Erythroblast (primary cell): ENCODE measurements at regions not wholly inside any gene's neighbourhood (a gene's known extent, or its start where the extent isn't known, plus 50 kb on each side); places are given as distances from the start of the nearest gene placed in this dataset.
"Not testable (repeated sequence)": the region's sequence is repeated elsewhere in the genome, so short reads cannot be mapped to it uniquely, and the experiment has no call there.

Source experiments
- DNase-seq, 2 experiments: peaks; one replicate each; lab custom pipeline; 2025; lab: John Stamatoyannopoulos, UW
- GATA1 ChIP-seq: IDR thresholded peaks from 2 replicates; pipeline ENCODE4 v1.6.1; 2011; ENCODE audit warnings: low read depth, mild to moderate bottlenecking, control low read depth, low read length, moderate library complexity
- POLR2A ChIP-seq: IDR thresholded peaks from 2 replicates; pipeline ENCODE4 v1.6.1; 2011; ENCODE audit warnings: mild to moderate bottlenecking, low read length

DNA sequence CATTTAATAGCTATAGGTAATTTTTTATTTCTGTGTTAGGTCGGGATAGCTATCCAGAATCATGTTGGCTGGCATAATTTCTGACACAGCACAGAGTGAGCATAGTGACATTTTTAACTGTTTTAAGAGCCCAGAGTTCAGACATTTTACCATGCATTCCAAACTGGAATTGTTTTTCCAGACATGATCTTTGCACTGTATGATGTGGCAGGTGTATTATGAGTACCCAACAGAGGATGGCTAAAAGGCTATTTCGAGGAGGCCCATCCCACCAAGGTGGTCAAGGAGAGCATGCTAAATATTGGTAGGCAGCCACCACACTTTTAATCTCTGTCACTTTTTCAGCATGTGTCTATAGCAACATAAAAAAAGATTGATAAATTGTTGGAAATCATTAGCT, 137.3 kb upstream of the ST6GALNAC5 start:
- DNase-seq, result no peak

GRCh38 chr1:76738355-76738754, 128.9 kb upstream of the ST6GALNAC5 start:
- not testable (repeated sequence) for DNase-seq

More for the DNA sequence above, 137.3 kb upstream of the ST6GALNAC5 start:
- no peak for TF ChIP-seq POLR2A

GRCh38 chr1:76740956-76741355, 126.3 kb upstream of the ST6GALNAC5 start:
- DNase-seq, result not testable (repeated sequence)

DNA sequence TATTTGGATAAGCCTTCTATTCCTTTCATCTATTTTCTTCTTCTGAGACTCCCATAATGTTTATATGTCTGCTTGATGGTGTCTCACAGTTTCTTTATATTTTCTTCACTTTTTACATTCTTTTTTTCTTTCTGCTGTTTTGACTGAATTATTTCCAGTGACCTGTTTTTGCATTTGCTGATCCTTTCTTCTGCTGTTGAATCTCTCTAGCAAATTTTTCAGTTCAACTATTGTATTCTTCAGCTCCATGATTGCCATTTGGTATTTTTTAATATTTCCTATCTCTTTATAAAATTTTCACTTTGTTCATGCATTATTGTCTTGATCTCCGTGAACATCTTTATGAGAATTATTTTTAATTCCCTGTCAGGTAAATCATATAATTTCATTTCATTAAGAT, 122.3 kb upstream of the ST6GALNAC5 start:
- DNase-seq, result no peak
- no peak for TF ChIP-seq POLR2A
- TF ChIP-seq GATA1, result no peak

DNA sequence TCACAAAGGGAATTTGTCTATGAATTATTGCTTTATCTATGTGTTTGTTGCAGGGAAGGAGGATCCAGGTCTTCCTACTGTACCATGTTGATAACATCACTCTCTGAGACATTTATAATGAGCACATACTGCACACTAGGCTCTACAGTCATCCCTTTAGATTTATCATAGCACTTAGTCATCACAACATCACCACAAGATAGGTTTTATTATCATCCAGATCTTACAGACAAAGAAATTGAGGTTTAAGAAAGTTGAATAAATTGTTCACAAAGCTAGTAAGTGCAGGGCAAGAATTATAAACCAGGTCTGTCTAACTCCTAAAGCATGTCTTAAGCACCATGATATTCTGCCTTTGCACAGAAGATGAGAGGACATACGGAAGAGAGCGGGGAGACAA, 121.1 kb upstream of the ST6GALNAC5 start:
- DNase-seq, result no peak
- TF ChIP-seq GATA1 (no peak), POLR2A (no peak)

GRCh38 chr1:76754730-76755129, 112.5 kb upstream of the ST6GALNAC5 start:
- TF ChIP-seq GATA1 (no peak), POLR2A (no peak)
- no peak for DNase-seq

DNA sequence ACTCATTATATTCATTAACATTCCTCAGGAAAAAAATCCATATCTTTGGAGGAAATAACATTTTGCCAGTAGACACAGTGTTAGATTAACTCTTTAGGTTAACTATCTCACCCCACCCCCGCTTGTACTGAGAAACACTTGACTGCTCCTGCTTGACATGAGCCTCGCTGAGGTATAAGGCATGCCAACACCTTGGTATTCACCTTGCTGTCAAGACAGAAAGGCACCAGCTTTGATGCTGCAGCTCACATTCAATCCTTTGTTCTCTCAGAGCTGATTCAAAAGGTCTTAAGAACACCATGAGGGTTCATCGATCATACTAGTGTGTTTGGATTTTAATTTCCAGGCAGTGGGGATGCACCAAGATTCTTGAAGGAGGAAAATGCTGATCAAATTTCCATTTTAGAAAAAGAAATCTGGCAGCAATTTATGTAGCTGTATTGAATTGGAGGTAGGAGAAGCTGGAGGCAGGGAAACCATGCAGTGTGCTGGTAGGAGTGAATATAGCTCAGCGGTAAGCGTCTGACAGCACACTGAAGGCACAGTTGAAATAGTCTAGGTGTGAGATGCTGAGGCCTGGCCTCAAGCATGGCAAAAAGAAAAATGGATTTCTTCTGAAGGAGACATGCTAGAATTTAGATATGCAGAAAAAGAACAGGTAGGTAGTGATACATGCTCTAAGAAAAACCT, 108.0 kb upstream of the ST6GALNAC5 start:
- TF ChIP-seq POLR2A (no peak), GATA1 (no peak)
- DNase-seq, result no peak

DNA sequence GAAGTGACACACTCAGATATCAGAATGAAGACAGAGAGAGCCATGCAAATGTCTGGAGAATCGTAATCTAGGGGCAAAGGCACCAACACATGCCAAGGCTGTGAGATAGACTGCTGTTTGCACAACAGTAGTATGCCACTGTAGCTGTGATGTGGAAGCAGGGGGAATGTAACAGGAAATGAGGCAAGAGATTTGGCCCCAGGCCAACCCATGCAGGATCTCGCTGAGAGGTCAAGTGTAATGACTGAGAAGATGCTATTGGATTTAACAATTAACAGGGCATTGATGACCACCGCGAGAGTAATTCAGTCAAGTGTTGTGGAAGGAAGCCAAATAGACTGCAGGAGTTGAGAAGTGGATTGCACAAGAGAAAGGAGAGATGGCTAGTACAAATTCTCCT, 107.3 kb upstream of the ST6GALNAC5 start:
- TF ChIP-seq GATA1 (no peak), POLR2A (no peak)
- DNase-seq, result no peak

- no peak for DNase-seq
These were observed 103.5 kb upstream of the ST6GALNAC5 start for GRCh38 chr1:76763738-76764137.

GRCh38 chr1:76764638-76765454, 102.4 kb upstream of the ST6GALNAC5 start:
- DNase-seq, result no peak
- TF ChIP-seq POLR2A, result no peak
- no peak for TF ChIP-seq GATA1

More at GRCh38 chr1:76763738-76764137, 103.5 kb upstream of the ST6GALNAC5 start:
- TF ChIP-seq POLR2A, result no peak
- TF ChIP-seq GATA1, result no peak

DNA sequence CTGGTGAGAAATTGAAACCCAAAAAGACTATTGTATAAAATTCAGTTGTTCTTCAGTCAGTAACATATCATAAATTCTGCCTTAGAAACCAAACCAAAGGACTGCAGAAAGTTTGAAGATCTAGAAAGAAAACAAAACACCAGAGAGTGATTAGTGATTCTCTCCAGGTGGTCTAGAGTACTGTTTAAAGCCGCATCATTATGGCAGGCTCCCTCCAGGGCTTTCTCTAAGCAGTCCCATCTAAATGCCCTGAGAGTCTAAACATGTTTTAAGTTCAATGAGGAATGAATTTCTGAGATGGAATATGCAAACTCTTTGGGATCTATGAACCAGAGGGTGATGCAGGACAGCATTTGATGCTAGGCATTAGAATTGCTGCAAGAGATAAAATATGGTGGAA, 100.9 kb upstream of the ST6GALNAC5 start:
- no peak for DNase-seq
- TF ChIP-seq GATA1 (no peak), POLR2A (no peak)

DNA sequence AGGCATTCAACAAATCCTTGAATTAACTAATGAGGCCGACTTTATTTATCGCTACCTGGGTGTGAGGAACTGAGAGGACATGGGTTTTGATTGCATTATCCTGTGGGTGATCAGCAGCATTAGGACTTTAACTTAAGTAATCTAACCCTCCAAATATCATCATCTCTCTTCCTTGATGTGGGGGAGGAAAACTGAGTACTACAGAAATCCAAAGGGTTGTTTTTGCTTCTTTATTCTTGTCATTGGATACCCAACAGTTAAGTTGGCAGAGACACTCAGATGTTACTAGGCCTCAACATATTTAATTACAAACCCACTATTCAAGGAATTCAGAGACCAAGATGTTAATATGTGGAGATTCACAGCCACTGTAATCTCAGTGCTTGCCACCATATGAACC, 97.4 kb upstream of the ST6GALNAC5 start:
- no peak for DNase-seq
- no peak for TF ChIP-seq GATA1
- no peak for TF ChIP-seq POLR2A

DNA sequence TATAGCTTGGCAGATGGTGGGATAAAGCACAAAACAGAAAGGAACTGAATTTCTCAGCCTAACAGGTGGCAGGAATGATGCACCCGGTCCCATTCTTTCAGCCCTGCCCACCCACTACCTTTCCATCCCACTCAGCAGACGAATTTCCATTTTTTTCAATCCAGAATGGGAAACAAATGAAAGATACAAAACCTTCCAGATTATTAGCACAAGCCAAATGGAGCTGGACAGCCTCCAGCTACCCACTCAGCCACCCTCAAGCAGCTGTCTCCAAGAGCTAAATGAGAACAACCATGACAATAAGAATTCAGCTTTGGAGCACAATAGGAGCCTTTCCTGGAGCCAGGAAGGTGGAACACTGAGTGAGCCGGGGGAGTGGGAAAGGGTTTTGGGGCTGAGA, 96.3 kb upstream of the ST6GALNAC5 start:
- TF ChIP-seq POLR2A, result no peak
- no peak for TF ChIP-seq GATA1
- DNase-seq, result no peak

- TF ChIP-seq GATA1 (no peak), POLR2A (no peak)
- DNase-seq, result no peak
These were observed 85.8 kb upstream of the ST6GALNAC5 start for GRCh38 chr1:76781447-76781846.

- no peak for TF ChIP-seq GATA1
- no peak for TF ChIP-seq POLR2A
- DNase-seq, result no peak
These were observed 84.5 kb upstream of the ST6GALNAC5 start for GRCh38 chr1:76782809-76783208.
